Liver (tissue), 8 donors: ENCODE measurements at regions not wholly inside any gene's neighbourhood (a gene's known extent, or its start where the extent isn't known, plus 50 kb on each side); places are given as distances from the start of the nearest gene placed in this dataset.

Experiments
- DNase-seq: peaks from one replicate; pipeline ENCODE4 v3.0.0-alpha.2; 2017; ENCODE audit warnings: low spot score
- H3K27ac ChIP-seq, 2 donors: one replicate each; pipeline ENCODE4 v1.7.0; 2013; ENCODE audit warnings: inconsistent platforms in 2 of 2, low read length in 2 of 2, control low read depth in 1 of 2, low read depth in 1 of 2, mild to moderate bottlenecking in 1 of 2
- H3K27me3 ChIP-seq, 4 donors: one replicate each; pipeline versions ENCODE4 v1.6.1 to v1.7.0; 2013; ENCODE audit warnings: low read length in 3 of 4, inconsistent platforms in 1 of 4, mild to moderate bottlenecking in 1 of 4, moderate library complexity in 1 of 4; ENCODE audit not compliant: control insufficient read depth in 4 of 4, insufficient read depth in 4 of 4
- H3K36me3 ChIP-seq, 4 donors: one replicate each; pipeline versions ENCODE4 v1.6.1 to v1.7.0; 2013; ENCODE audit warnings: low read length in 3 of 4, mild to moderate bottlenecking in 3 of 4, low read depth in 1 of 4, moderate library complexity in 1 of 4; ENCODE audit not compliant: control insufficient read depth in 4 of 4, insufficient read depth in 3 of 4
- H3K4me1 ChIP-seq, 4 donors: one replicate each; pipeline versions ENCODE4 v1.6.1 to v1.7.0; 2013; ENCODE audit warnings: low read length in 3 of 4, mild to moderate bottlenecking in 3 of 4, moderate library complexity in 1 of 4; ENCODE audit not compliant: control insufficient read depth in 4 of 4, insufficient read depth in 4 of 4
- H3K4me3 ChIP-seq, 3 donors: one replicate each; pipeline versions ENCODE4 v1.6.1 to v1.7.0; 2013; ENCODE audit warnings: low read length in 3 of 3, control low read depth in 1 of 3, low read depth in 1 of 3, mild to moderate bottlenecking in 1 of 3
- H3K9ac ChIP-seq, 2 donors: one replicate each; pipeline ENCODE4 v1.7.0; 2013; ENCODE audit warnings: low read length in 2 of 2, mild to moderate bottlenecking in 2 of 2, moderate library complexity in 2 of 2, control low read depth in 1 of 2, low read depth in 1 of 2
- H3K9me3 ChIP-seq, 4 donors: one replicate each; pipeline versions ENCODE4 v1.6.1 to v1.7.0; 2013; ENCODE audit warnings: low read length in 3 of 4; ENCODE audit not compliant: control insufficient read depth in 4 of 4
- ATF3 ChIP-seq: IDR thresholded peaks from 2 replicates; pipeline ENCODE4 v1.6.1; 2016; ENCODE audit warnings: antibody characterized with exemption
- EGR1 ChIP-seq, 2 donors: IDR thresholded peaks; 2 replicates each; pipeline ENCODE4 v1.6.1; 2016 to 2018; ENCODE audit warnings: antibody characterized with exemption in 2 of 2, low read depth in 2 of 2
- FOXA1 ChIP-seq: IDR thresholded peaks from 2 replicates; pipeline ENCODE4 v1.6.1; 2016; ENCODE audit warnings: antibody characterized with exemption
- FOXA2 ChIP-seq: IDR thresholded peaks from 2 replicates; pipeline ENCODE4 v1.6.1; 2016; ENCODE audit warnings: antibody characterized with exemption
- HNF4G ChIP-seq: IDR thresholded peaks from 2 replicates; pipeline ENCODE4 v1.6.1; 2016; ENCODE audit warnings: antibody characterized with exemption
- JUND ChIP-seq, 2 donors: IDR thresholded peaks; 2 replicates each; pipeline ENCODE4 v1.6.1; 2016; ENCODE audit warnings: antibody characterized with exemption in 2 of 2
- NR2F2 ChIP-seq: IDR thresholded peaks from 2 replicates; pipeline ENCODE4 v1.6.1; 2016; ENCODE audit warnings: antibody characterized with exemption
- RAD21 ChIP-seq, 2 donors: IDR thresholded peaks; 2 replicates each; pipeline ENCODE4 v1.6.1; 2016; ENCODE audit warnings: antibody characterized with exemption in 2 of 2, mild to moderate bottlenecking in 2 of 2
- RXRA ChIP-seq, 2 donors: IDR thresholded peaks; 2 replicates each; pipeline ENCODE4 v1.6.1; 2017 to 2018; ENCODE audit warnings: antibody characterized with exemption in 2 of 2, mild to moderate bottlenecking in 1 of 2
- SP1 ChIP-seq: IDR thresholded peaks from 2 replicates; pipeline ENCODE4 v1.6.1; 2018; ENCODE audit warnings: antibody characterized with exemption, mild to moderate bottlenecking
- TAF1 ChIP-seq: conservative IDR thresholded peaks from 2 replicates; pipeline ENCODE4 v1.6.1; 2016; ENCODE audit warnings: antibody characterized with exemption, mild to moderate bottlenecking
- YY1 ChIP-seq: IDR thresholded peaks from 2 replicates; pipeline ENCODE4 v1.6.1; 2016; ENCODE audit warnings: antibody characterized with exemption, mild to moderate bottlenecking
- WGBS: extraction: QIAGEN DNeasy Blood & Tissue Kit; methylation state at CpG from one replicate; pipeline ENCODE4 v1.1.7; 2013; 5-methylcytosine and 5-hydroxymethylcytosine counted together
- TF ChIP-seq, protein P1 (sequence below): fragments of 150-350 bp; IDR thresholded peaks from 2 replicates; pipeline ENCODE4 v1.5.1; 2017; ENCODE audit warnings: improper control_type of control experiment, low read depth, low read length; ENCODE audit not compliant: missing input control
- TF ChIP-seq, protein P2 (sequence below): IDR thresholded peaks from 2 replicates; pipeline ENCODE4 v1.6.1; 2016; ENCODE audit warnings: antibody characterized with exemption, mild to moderate bottlenecking
- TF ChIP-seq, protein P3 (sequence below): IDR thresholded peaks from 2 replicates; pipeline ENCODE4 v1.6.1; 2016; ENCODE audit warnings: antibody characterized with exemption
- donor health status: healthy.
- donor health status: healthy.
- donor health status: healthy.
- donor health status: healthy.
- donor health status: healthy.

DNA sequence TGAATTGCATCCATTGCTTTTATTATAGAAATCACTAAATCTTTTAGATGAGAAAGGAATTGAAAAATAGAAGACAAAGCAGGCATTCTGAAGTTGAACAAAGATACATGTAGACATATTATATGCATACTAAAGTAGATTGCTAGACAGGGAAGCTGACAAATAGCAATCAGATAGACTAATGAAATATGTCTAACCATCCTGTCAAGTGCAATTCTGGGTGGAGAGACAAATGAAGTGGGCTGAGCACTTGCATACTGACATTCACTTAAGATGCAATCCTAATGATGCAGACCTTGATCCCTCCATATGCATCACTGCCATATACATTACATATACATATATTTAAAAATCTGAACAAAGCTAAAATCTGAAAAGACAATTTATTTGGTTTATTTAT is 1130.0 kb upstream of the CDH6 start:
- DNase-seq, result no peak
- H3K36me3 ChIP-seq, result no peaks in the 10 kb centered on the region
- H3K27ac ChIP-seq, result no peak overlapping the region
- TF ChIP-seq FOXA2 (no peak), RAD21 (IDR thresholded peaks at IDR 0.05) (no peak), SP1 (no peak), EGR1 (IDR thresholded peaks at IDR 0.05; ENCODE audit: low read depth in 2 of 2) (no peak), YY1 (no peak)
- TF ChIP-seq, protein P1, sequence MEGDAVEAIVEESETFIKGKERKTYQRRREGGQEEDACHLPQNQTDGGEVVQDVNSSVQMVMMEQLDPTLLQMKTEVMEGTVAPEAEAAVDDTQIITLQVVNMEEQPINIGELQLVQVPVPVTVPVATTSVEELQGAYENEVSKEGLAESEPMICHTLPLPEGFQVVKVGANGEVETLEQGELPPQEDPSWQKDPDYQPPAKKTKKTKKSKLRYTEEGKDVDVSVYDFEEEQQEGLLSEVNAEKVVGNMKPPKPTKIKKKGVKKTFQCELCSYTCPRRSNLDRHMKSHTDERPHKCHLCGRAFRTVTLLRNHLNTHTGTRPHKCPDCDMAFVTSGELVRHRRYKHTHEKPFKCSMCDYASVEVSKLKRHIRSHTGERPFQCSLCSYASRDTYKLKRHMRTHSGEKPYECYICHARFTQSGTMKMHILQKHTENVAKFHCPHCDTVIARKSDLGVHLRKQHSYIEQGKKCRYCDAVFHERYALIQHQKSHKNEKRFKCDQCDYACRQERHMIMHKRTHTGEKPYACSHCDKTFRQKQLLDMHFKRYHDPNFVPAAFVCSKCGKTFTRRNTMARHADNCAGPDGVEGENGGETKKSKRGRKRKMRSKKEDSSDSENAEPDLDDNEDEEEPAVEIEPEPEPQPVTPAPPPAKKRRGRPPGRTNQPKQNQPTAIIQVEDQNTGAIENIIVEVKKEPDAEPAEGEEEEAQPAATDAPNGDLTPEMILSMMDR, result no peak
- TF ChIP-seq, protein P2, sequence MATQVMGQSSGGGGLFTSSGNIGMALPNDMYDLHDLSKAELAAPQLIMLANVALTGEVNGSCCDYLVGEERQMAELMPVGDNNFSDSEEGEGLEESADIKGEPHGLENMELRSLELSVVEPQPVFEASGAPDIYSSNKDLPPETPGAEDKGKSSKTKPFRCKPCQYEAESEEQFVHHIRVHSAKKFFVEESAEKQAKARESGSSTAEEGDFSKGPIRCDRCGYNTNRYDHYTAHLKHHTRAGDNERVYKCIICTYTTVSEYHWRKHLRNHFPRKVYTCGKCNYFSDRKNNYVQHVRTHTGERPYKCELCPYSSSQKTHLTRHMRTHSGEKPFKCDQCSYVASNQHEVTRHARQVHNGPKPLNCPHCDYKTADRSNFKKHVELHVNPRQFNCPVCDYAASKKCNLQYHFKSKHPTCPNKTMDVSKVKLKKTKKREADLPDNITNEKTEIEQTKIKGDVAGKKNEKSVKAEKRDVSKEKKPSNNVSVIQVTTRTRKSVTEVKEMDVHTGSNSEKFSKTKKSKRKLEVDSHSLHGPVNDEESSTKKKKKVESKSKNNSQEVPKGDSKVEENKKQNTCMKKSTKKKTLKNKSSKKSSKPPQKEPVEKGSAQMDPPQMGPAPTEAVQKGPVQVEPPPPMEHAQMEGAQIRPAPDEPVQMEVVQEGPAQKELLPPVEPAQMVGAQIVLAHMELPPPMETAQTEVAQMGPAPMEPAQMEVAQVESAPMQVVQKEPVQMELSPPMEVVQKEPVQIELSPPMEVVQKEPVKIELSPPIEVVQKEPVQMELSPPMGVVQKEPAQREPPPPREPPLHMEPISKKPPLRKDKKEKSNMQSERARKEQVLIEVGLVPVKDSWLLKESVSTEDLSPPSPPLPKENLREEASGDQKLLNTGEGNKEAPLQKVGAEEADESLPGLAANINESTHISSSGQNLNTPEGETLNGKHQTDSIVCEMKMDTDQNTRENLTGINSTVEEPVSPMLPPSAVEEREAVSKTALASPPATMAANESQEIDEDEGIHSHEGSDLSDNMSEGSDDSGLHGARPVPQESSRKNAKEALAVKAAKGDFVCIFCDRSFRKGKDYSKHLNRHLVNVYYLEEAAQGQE, result no peak
- no peaks in the 10 kb centered on the region for H3K27me3 ChIP-seq
- no peaks in the 10 kb centered on the region for H3K4me1 ChIP-seq
- no peak overlapping the region for H3K9ac ChIP-seq
- H3K9me3 ChIP-seq, result no peaks in the 10 kb centered on the region
- H3K4me3 ChIP-seq, result no peak overlapping the region

- 69% methylated on average over 2 of the region's 2 CpGs for WGBS
- no peak overlapping the region for H3K27ac ChIP-seq
- H3K9me3 ChIP-seq, result no peaks in the 10 kb centered on the region
- DNase-seq, result no peak
- no peak overlapping the region for H3K9ac ChIP-seq
- no peaks in the 10 kb centered on the region for H3K36me3 ChIP-seq
- TF ChIP-seq, protein P3, sequence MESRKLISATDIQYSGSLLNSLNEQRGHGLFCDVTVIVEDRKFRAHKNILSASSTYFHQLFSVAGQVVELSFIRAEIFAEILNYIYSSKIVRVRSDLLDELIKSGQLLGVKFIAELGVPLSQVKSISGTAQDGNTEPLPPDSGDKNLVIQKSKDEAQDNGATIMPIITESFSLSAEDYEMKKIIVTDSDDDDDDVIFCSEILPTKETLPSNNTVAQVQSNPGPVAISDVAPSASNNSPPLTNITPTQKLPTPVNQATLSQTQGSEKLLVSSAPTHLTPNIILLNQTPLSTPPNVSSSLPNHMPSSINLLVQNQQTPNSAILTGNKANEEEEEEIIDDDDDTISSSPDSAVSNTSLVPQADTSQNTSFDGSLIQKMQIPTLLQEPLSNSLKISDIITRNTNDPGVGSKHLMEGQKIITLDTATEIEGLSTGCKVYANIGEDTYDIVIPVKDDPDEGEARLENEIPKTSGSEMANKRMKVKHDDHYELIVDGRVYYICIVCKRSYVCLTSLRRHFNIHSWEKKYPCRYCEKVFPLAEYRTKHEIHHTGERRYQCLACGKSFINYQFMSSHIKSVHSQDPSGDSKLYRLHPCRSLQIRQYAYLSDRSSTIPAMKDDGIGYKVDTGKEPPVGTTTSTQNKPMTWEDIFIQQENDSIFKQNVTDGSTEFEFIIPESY, result no peak
- TF ChIP-seq SP1 (no peak), YY1 (no peak), FOXA2 (no peak)
- peaks cover 0 to 2% (median 0%) of the 10 kb centered on the region in 4 donors for H3K27me3 ChIP-seq
- H3K4me3 ChIP-seq, result no peak overlapping the region
- no peaks in the 10 kb centered on the region for H3K4me1 ChIP-seq
Measured at GRCh38 chr5:30051976-30052375, 1141.5 kb upstream of the CDH6 start.

- Histone ChIP-seq H3K27ac (no peak overlapping the region), H3K9me3 (no peaks in the 10 kb centered on the region), H3K27me3 (peaks cover 0 to 2% (median 0%) of the 10 kb centered on the region in 4 donors), H3K4me3 (no peak overlapping the region), H3K9ac (no peak overlapping the region), H3K4me1 (no peaks in the 10 kb centered on the region), H3K36me3 (no peaks in the 10 kb centered on the region)
- DNase-seq, result no peak
- WGBS, result 72% methylated on average over 8 of the region's 8 CpGs
- TF ChIP-seq NR2F2 (no peak), SP1 (no peak), FOXA1 (no peak), ATF3 (no peak), RXRA (IDR thresholded peaks at IDR 0.05) (no peak), TAF1 (no peak), HNF4G (no peak), JUND (IDR thresholded peaks at IDR 0.05) (no peak), EGR1 (IDR thresholded peaks at IDR 0.05; ENCODE audit: low read depth in 2 of 2) (no peak), RAD21 (IDR thresholded peaks at IDR 0.05) (no peak)
- TF ChIP-seq, protein P1, result no peak
- TF ChIP-seq, protein P3, result no peak
Measured at GRCh38 chr5:30050056-30050815, 1143.2 kb upstream of the CDH6 start.
